Mucosa of descending colon (tissue), 3 donors: ENCODE measurements at regions not wholly inside any gene's neighbourhood (a gene's known extent, or its start where the extent isn't known, plus 50 kb on each side); places are given as distances from the start of the nearest gene placed in this dataset.

Source experiments
- ATAC-seq: fragments of 200-7000 bp; cut with Tn5 transposase; one replicate; pipeline ENCODE4 v1.9.1; 2020; ENCODE audit warnings: mild to moderate bottlenecking, moderate library complexity
- DNase-seq, 3 donors: peaks; one replicate each; pipeline ENCODE4 v3.0.0-alpha.2; 2020
- H3K36me3 ChIP-seq: fragments of 200-600 bp; one replicate; pipeline ENCODE4 v1.8.0; 2021; ENCODE audit warnings: low read depth, mild to moderate bottlenecking
- H3K4me1 ChIP-seq: fragments of 200-600 bp; one replicate; pipeline ENCODE4 v1.8.0; 2021; ENCODE audit warnings: low read depth, mild to moderate bottlenecking
- H3K4me3 ChIP-seq: fragments of 200-600 bp; one replicate; pipeline ENCODE4 v1.8.0; 2021; ENCODE audit warnings: mild to moderate bottlenecking
- H3K9me3 ChIP-seq: fragments of 200-600 bp; one replicate; pipeline ENCODE4 v1.8.0; 2021; ENCODE audit warnings: mild to moderate bottlenecking
- CTCF ChIP-seq: fragments of 200-600 bp; IDR thresholded peaks from one replicate; pipeline ENCODE4 v1.8.0; 2022; ENCODE audit warnings: antibody characterized with exemption, mild to moderate bottlenecking
- intact Hi-C, 2 donors: fragments of 100-400 bp; cut with DNase I in 1 of 2; cut with micrococcal nuclease in 1 of 2; formaldehyde crosslinking; loops; one replicate each; pipeline versions ENCODE4 v1.11.0 to v1.11.1; 2022; cut with DNase I, micrococcal nuclease
- donor health status: DM: no; HTN: no; CAD: no; lungs with moderate emphysema.
- donor health status: DM: no; HTN: no; CAD: no.
- donor health status: DM: no; HTN: yes; CAD: no.

- Histone ChIP-seq H3K36me3 (no peaks in the 10 kb centered on the region), H3K4me3 (no peak overlapping the region), H3K9me3 (no peaks in the 10 kb centered on the region), H3K4me1 (peaks cover 20% of the 10 kb centered on the region)
- TF ChIP-seq CTCF, result no peak
- intact Hi-C loops, result no loop called here
- ATAC-seq, result peak; percentile 42
- DNase-seq, result peak in 1 of 3 donors; percentile 34
Measured at GRCh38 chr1:201740670-201741111, 88.3 kb upstream of the IPO9 start.

GRCh38 chr1:201741763-201742342 is 87.1 kb upstream of the IPO9 start:
- TF ChIP-seq CTCF, result no peak
- peaks cover 20% of the 10 kb centered on the region for H3K4me1 ChIP-seq
- DNase-seq (no peak), ATAC-seq (peak; percentile 32)
- no peak overlapping the region for H3K4me3 ChIP-seq
- no peaks in the 10 kb centered on the region for H3K36me3 ChIP-seq
- H3K9me3 ChIP-seq, result no peaks in the 10 kb centered on the region
- intact Hi-C loops, result no loop called here

- TF ChIP-seq CTCF, result no peak
- no peak for ATAC-seq
- no peak overlapping the region for H3K4me3 ChIP-seq
Measured at GRCh38 chr1:201742476-201742875, 86.5 kb upstream of the IPO9 start.

GRCh38 chr1:201742955-201743805 is 85.8 kb upstream of the IPO9 start:
- intact Hi-C loops, result no loop called here
- ATAC-seq, result no peak

More at GRCh38 chr1:201742476-201742875, 86.5 kb upstream of the IPO9 start:
- intact Hi-C loops, result no loop called here
- H3K9me3 ChIP-seq, result no peaks in the 10 kb centered on the region
- H3K4me1 ChIP-seq, result peaks cover 20% of the 10 kb centered on the region
- DNase-seq, result no peak
- H3K36me3 ChIP-seq, result no peaks in the 10 kb centered on the region

GRCh38 chr1:201745023-201745422 is 83.9 kb upstream of the IPO9 start:
- ATAC-seq (no peak), DNase-seq (no peak)
- intact Hi-C loops, result no loop called here
- Histone ChIP-seq H3K4me3 (no peak overlapping the region), H3K4me1 (peaks cover 10% of the 10 kb centered on the region), H3K36me3 (no peaks in the 10 kb centered on the region), H3K9me3 (no peaks in the 10 kb centered on the region)
- TF ChIP-seq CTCF, result no peak

More at GRCh38 chr1:201742955-201743805, 85.8 kb upstream of the IPO9 start:
- no peaks in the 10 kb centered on the region for H3K36me3 ChIP-seq
- no peak for DNase-seq
- no peaks in the 10 kb centered on the region for H3K9me3 ChIP-seq
- TF ChIP-seq CTCF, result no peak
- H3K4me3 ChIP-seq, result no peak overlapping the region
- H3K4me1 ChIP-seq, result peaks cover 19% of the 10 kb centered on the region
